Fibroblast of lung (primary cell): ENCODE measurements at regions not wholly inside any gene's neighbourhood (a gene's known extent, or its start where the extent isn't known, plus 50 kb on each side); places are given as distances from the start of the nearest gene placed in this dataset.

Experiments used
- CTCF ChIP-seq, 2 donors: IDR thresholded peaks in 1 of 2; conservative IDR thresholded peaks in 1 of 2; 1 replicate in 1 of 2; 2 replicates in 1 of 2; pipeline ENCODE4 v1.5.1; 2011 to 2012; ENCODE audit warnings: low read length in 2 of 2, control low read depth in 1 of 2, inconsistent platforms in 1 of 2, low read depth in 1 of 2, mild to moderate bottlenecking in 1 of 2
- EZH2 ChIP-seq: IDR thresholded peaks from 2 replicates; pipeline ENCODE4 v1.5.1; 2012; ENCODE audit warnings: low read length, control low read depth, mild to moderate bottlenecking; ENCODE audit errors: missing control alignments

DNA sequence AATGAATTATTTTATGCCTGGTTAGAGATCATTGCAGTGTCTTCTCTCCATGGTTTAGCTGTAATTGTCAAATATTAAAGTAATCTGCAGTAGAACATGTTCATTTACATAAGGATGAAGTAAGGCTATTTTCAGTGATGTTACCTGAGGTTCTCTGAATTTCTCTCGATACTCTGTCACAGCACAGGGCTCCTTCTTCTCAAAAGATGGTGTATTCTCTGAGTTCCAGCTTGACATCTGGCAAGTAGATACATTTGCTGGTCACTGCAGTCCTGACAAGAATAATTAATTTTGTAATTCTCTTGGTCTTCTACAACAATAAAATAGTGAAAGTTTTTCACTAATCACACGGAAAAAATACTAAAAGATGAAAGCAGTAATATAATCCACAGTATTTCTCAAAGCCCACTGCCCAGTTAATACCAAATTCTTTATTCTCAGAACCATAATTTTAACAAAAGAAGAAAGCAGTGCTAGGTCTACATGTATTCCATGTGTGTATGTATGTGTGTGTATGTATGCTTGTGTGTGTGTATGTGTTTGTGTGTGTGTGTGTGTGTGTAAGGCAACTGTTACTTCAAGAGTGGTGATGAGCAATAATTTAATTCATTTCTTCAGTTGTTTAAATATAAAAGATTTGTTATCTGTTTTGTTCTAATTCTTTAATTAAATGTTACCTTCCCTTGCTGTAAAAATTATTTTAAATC lies 1165.5 kb upstream of the SLC39A10 start:
- TF ChIP-seq CTCF (conservative IDR thresholded peaks at IDR 0.05 in 1 of 2, IDR thresholded peaks at IDR 0.05 in 1 of 2; ENCODE audit: low read depth in 1 of 2, low read length in 2 of 2) (no peak), EZH2 (no peak)
